Thoracic aorta (tissue), 2 donors: ENCODE measurements at regions not wholly inside any gene's neighbourhood (a gene's known extent, or its start where the extent isn't known, plus 50 kb on each side); places are given as distances from the start of the nearest gene placed in this dataset.
"Not testable (repeated sequence)": the region's sequence is repeated elsewhere in the genome, so short reads cannot be mapped to it uniquely, and the experiment has no call there.

ENCODE experiments used
- ATAC-seq: fragments of 150-250 bp; one replicate; pipeline ENCODE4 v1.8.0; 2017; ENCODE audit warnings: low read depth; ENCODE audit not compliant: insufficient number of reproducible peaks, low FRiP score
- DNase-seq: peaks from one replicate; pipeline ENCODE4 v3.0.0-alpha.2; 2020; ENCODE audit warnings: low spot score
- H3K27ac ChIP-seq, 2 donors: fragments of 200-600 bp; sonication (generic); 1 replicate in 1 of 2; 2 replicates in 1 of 2; pipeline ENCODE4 v1.5.1; 2016; ENCODE audit warnings: mild to moderate bottlenecking in 2 of 2, moderate library complexity in 2 of 2
- H3K27me3 ChIP-seq: fragments of 200-600 bp; sonication (generic); replicated peaks from 2 replicates; pipeline ENCODE4 v1.6.0; 2016; ENCODE audit warnings: mild to moderate bottlenecking; ENCODE audit not compliant: insufficient read depth
- H3K36me3 ChIP-seq: fragments of 200-600 bp; sonication (generic); one replicate; pipeline ENCODE4 v1.5.1; 2016
- H3K4me1 ChIP-seq, 2 donors: fragments of 200-600 bp; sonication (generic); 1 replicate in 1 of 2; 2 replicates in 1 of 2; pipeline versions ENCODE4 v1.5.1 to v1.6.0; 2016; ENCODE audit warnings: low read depth in 2 of 2, mild to moderate bottlenecking in 1 of 2; ENCODE audit not compliant: control insufficient read depth in 1 of 2
- H3K4me3 ChIP-seq: fragments of 200-600 bp; sonication (generic); 2 replicates; pipeline ENCODE4 v1.5.1; 2016; ENCODE audit warnings: mild to moderate bottlenecking
- H3K9me3 ChIP-seq: fragments of 200-600 bp; sonication (generic); 2 replicates; pipeline ENCODE4 v1.5.1; 2016
- CTCF ChIP-seq: fragments of 200-600 bp; sonication (generic); IDR thresholded peaks from one replicate; pipeline ENCODE4 v1.5.1; 2019; ENCODE audit warnings: antibody characterized with exemption

GRCh38 chr22:22988150-22988549 is 82.2 kb upstream of the GNAZ start:
- Histone ChIP-seq H3K4me1 (no peaks in the 10 kb centered on the region), H3K27me3 (no peaks in the 10 kb centered on the region), H3K9me3 (no peaks in the 10 kb centered on the region), H3K36me3 (no peaks in the 10 kb centered on the region), H3K4me3 (no peak overlapping the region), H3K27ac (no peak overlapping the region)
- no peak for TF ChIP-seq CTCF
- no peak for DNase-seq
- ATAC-seq = no peak

DNA sequence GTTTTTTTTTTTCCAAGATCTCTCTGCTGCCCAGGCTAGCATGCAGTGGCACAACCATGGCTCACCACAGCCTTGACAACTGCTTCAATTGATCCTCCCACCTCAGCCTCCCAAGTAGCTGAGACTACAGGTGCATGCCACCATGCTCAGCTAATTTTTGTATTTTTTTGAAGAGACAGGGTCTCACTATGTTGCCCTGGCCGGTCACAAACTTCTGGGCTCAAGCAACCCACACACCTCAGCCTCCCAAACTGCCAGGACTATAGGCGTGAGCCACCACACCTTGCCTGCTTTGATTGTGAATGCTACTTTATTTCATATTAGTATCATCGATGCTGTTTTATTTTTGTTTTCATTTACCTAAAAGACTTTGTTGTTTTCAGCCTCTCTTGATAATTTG is 81.5 kb upstream of the GNAZ start:
- no peaks in the 10 kb centered on the region for H3K36me3 ChIP-seq
- ATAC-seq = no peak
- H3K4me1 ChIP-seq = no peaks in the 10 kb centered on the region

DNA sequence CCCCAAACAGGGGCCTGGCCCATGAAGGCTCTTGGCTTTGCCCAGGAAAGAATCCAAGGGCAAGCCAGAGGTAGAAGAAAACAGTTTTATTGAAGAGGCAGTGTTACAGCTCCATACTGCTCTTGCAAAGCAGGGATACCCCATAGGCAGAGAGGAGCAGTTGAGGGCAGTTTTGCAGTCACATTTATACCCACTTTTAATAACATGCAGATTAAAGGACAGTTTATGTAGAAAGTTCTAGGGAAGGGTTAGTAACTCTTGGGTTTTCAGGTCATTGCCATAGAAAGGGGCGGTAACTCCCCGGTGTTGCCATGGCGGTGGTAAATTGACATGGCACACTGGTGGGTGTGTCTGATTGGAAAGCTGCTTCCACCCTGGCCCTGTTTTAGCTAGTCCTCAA is 80.5 kb upstream of the GNAZ start:
- Histone ChIP-seq H3K9me3 (no peaks in the 10 kb centered on the region), H3K4me1 (no peaks in the 10 kb centered on the region), H3K36me3 (no peaks in the 10 kb centered on the region), H3K27me3 (no peaks in the 10 kb centered on the region), H3K4me3 (no peak overlapping the region), H3K27ac (no peak overlapping the region)
- no peak for ATAC-seq
- no peak for TF ChIP-seq CTCF
- DNase-seq = no peak

More for the DNA sequence above, 81.5 kb upstream of the GNAZ start:
- Histone ChIP-seq H3K9me3 (no peaks in the 10 kb centered on the region), H3K4me3 (no peak overlapping the region), H3K27me3 (no peaks in the 10 kb centered on the region), H3K27ac (no peak overlapping the region)
- no peak for DNase-seq
- TF ChIP-seq CTCF = no peak

- not testable (repeated sequence) for H3K36me3 ChIP-seq, H3K27me3 ChIP-seq, ATAC-seq, H3K27ac ChIP-seq, H3K4me1 ChIP-seq, H3K4me3 ChIP-seq, DNase-seq, H3K9me3 ChIP-seq
Measured at GRCh38 chr22:22990711-22991505, 79.4 kb upstream of the GNAZ start.

GRCh38 chr22:22992474-22992873 is 77.8 kb upstream of the GNAZ start:
- Histone ChIP-seq H3K27ac (no peak overlapping the region), H3K4me3 (no peak overlapping the region), H3K27me3 (no peaks in the 10 kb centered on the region), H3K36me3 (no peaks in the 10 kb centered on the region), H3K4me1 (no peaks in the 10 kb centered on the region), H3K9me3 (peaks cover 5% of the 10 kb centered on the region)
- no peak for ATAC-seq
- no peak for TF ChIP-seq CTCF
- no peak for DNase-seq

DNA sequence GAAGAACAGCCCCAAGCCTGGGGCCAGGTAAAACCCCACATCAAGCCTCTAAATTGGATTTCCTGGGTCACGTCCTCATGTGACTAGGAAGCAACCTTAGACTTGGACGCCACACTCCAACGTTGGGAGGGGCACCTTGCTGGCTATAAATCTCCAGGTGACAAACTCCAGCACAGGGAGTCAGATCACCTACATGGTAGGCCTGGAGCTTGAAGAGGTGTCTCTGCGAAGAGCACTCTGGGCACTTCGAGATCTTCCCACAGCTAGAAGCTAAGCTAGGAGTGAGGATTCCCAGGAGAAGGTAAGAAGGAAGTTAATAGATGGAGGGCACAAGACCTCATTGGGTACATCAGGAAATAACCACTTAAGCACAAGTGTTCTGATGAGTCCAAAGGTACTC is 77.1 kb upstream of the GNAZ start:
- Histone ChIP-seq H3K4me3 (no peak overlapping the region), H3K36me3 (no peaks in the 10 kb centered on the region), H3K9me3 (peaks cover 13% of the 10 kb centered on the region), H3K27me3 (no peaks in the 10 kb centered on the region), H3K4me1 (no peaks in the 10 kb centered on the region), H3K27ac (no peak overlapping the region)
- ATAC-seq = no peak
- no peak for DNase-seq
- no peak for TF ChIP-seq CTCF
